Brain microvascular endothelial cell (primary cell): ENCODE measurements at regions not wholly inside any gene's neighbourhood (a gene's known extent, or its start where the extent isn't known, plus 50 kb on each side); places are given as distances from the start of the nearest gene placed in this dataset.

Experiments used
- DNase-seq: peaks from one replicate; pipeline ENCODE4 v3.0.0-alpha.2; 2020
- H3K27ac ChIP-seq: fragments of 250-450 bp; sonication (Bioruptor Pico); 2 replicates; pipeline ENCODE4 v1.5.1; 2020; ENCODE audit warnings: mild to moderate bottlenecking, moderate library complexity
- H3K27me3 ChIP-seq: fragments of 250-450 bp; sonication (Bioruptor Pico); replicated peaks from 2 replicates; pipeline ENCODE4 v1.5.1; 2020; ENCODE audit warnings: mild to moderate bottlenecking
- H3K36me3 ChIP-seq: fragments of 250-450 bp; sonication (Bioruptor Pico); replicated peaks from 2 replicates; pipeline ENCODE4 v1.5.1; 2020; ENCODE audit warnings: mild to moderate bottlenecking
- H3K4me3 ChIP-seq: 2 replicates; pipeline ENCODE4 v1.5.1; 2011; ENCODE audit warnings: low read depth, mild to moderate bottlenecking, control low read depth, low read length, moderate library complexity
- CTCF ChIP-seq: IDR thresholded peaks from 2 replicates; pipeline ENCODE4 v1.5.1; 2011; ENCODE audit warnings: low read depth, mild to moderate bottlenecking, moderate library complexity, low read length, control low read depth, inconsistent platforms; ENCODE audit errors: missing control alignments
- in situ Hi-C: cut with HindIII; loops from 2 replicates; pipeline ENCODE4 v1.10.0; 2017; ENCODE audit warnings: low sequenced_read_pairs, low pct_ligation_motif_present

- no peaks in the 10 kb centered on the region for H3K27me3 ChIP-seq
- no peaks in the 10 kb centered on the region for H3K36me3 ChIP-seq
- no peak for DNase-seq
- no peak overlapping the region for H3K27ac ChIP-seq
- in situ Hi-C loops, result no loop called here
- no peak overlapping the region for H3K4me3 ChIP-seq
- no peak for TF ChIP-seq CTCF
These were observed 72.2 kb upstream of the THUMPD2 start for GRCh38 chr2:39851251-39851650.

GRCh38 chr2:39849982-39850526 lies 71.0 kb upstream of the THUMPD2 start:
- H3K27me3 ChIP-seq, result no peaks in the 10 kb centered on the region

GRCh38 chr2:39849064-39849463 lies 70.0 kb upstream of the THUMPD2 start:
- in situ Hi-C loops, result no loop called here
- Histone ChIP-seq H3K36me3 (no peaks in the 10 kb centered on the region), H3K4me3 (no peak overlapping the region), H3K27me3 (no peaks in the 10 kb centered on the region), H3K27ac (no peak overlapping the region)
- DNase-seq, result no peak
- no peak for TF ChIP-seq CTCF

More at GRCh38 chr2:39849982-39850526, 71.0 kb upstream of the THUMPD2 start:
- no peak for TF ChIP-seq CTCF
- DNase-seq, result no peak
- Histone ChIP-seq H3K36me3 (no peaks in the 10 kb centered on the region), H3K27ac (no peak overlapping the region), H3K4me3 (no peak overlapping the region)
- in situ Hi-C loops, result no loop called here

GRCh38 chr2:39845460-39846146 lies 66.5 kb upstream of the THUMPD2 start:
- no peak for TF ChIP-seq CTCF
- Histone ChIP-seq H3K4me3 (no peak overlapping the region), H3K27me3 (no peaks in the 10 kb centered on the region), H3K36me3 (no peaks in the 10 kb centered on the region), H3K27ac (no peak overlapping the region)
- in situ Hi-C loops, result no loop called here
- no peak for DNase-seq

- DNase-seq, result no peak
- in situ Hi-C loops, result no loop called here
- H3K36me3 ChIP-seq, result no peaks in the 10 kb centered on the region
- H3K27me3 ChIP-seq, result no peaks in the 10 kb centered on the region
- H3K4me3 ChIP-seq, result no peak overlapping the region
- H3K27ac ChIP-seq, result no peak overlapping the region
- no peak for TF ChIP-seq CTCF
These were observed 60.3 kb upstream of the THUMPD2 start for GRCh38 chr2:39839261-39839848.

- in situ Hi-C loops, result no loop called here
- Histone ChIP-seq H3K36me3 (no peaks in the 10 kb centered on the region), H3K4me3 (no peak overlapping the region), H3K27ac (no peak overlapping the region), H3K27me3 (no peaks in the 10 kb centered on the region)
- no peak for DNase-seq
- TF ChIP-seq CTCF, result peak; percentile 1
These were observed 59.5 kb upstream of the THUMPD2 start for GRCh38 chr2:39838589-39838988.
